PC-9 (cell line): ENCODE measurements at regions not wholly inside any gene's neighbourhood (a gene's known extent, or its start where the extent isn't known, plus 50 kb on each side); places are given as distances from the start of the nearest gene placed in this dataset.

Experiments used
- BruUV-seq: library from RNA; stranded (reverse); fragments of 400-500 nt; replicated peaks from 2 replicates; lab custom pipeline; 2021; lab: Mats Ljungman, UMichigan
- CTCF ChIA-PET: fragments of 300-600 bp; sonication (Branson Sonifier 250); formaldehyde crosslinking; loops from one replicate; lab custom pipeline; 2022; ENCODE audit warnings: antibody characterized with exemption; lab: Charles Lee
- POLR2A ChIA-PET: fragments of 300-600 bp; sonication (Branson Sonifier 250); formaldehyde crosslinking; loops from one replicate; lab custom pipeline; 2022; ENCODE audit warnings: antibody characterized with exemption; ENCODE audit not compliant: unreplicated experiment; lab: Charles Lee
- DNase-seq, 2 experiments: peaks; one replicate each; pipeline versions ENCODE4 v3.0.0 to v3.0.0-alpha.2; 2015 to 2022; ENCODE audit warnings: mixed read lengths in 1 of 2
- H2AFZ ChIP-seq: fragments of 200-600 bp; sonication (generic); 2 replicates; pipeline ENCODE4 v1.8.1; 2017; ENCODE audit warnings: antibody characterized with exemption
- H3F3A ChIP-seq: fragments of 200-600 bp; sonication (generic); 2 replicates; pipeline ENCODE4 v1.8.1; 2017; ENCODE audit warnings: antibody characterized with exemption, mild to moderate bottlenecking, low read depth; ENCODE audit not compliant: insufficient read depth
- H3K27ac ChIP-seq: fragments of 200-600 bp; sonication (generic); 2 replicates; pipeline ENCODE4 v1.6.1; 2016; ENCODE audit warnings: mixed run types
- H3K27me3 ChIP-seq: fragments of 200-600 bp; sonication (generic); 2 replicates; pipeline ENCODE4 v1.6.1; 2016; ENCODE audit warnings: low read depth, mixed run types; ENCODE audit not compliant: insufficient read depth
- H3K36me3 ChIP-seq: fragments of 200-600 bp; sonication (generic); 2 replicates; pipeline ENCODE4 v1.6.1; 2016; ENCODE audit warnings: low read depth, mixed run types
- H3K4me1 ChIP-seq: fragments of 200-600 bp; sonication (generic); replicated peaks from 2 replicates; pipeline ENCODE4 v1.6.1; 2016; ENCODE audit warnings: mixed run types; ENCODE audit not compliant: insufficient read depth
- H3K4me2 ChIP-seq: fragments of 200-600 bp; sonication (generic); 2 replicates; pipeline ENCODE4 v1.6.1; 2017; ENCODE audit warnings: mixed run types
- H3K4me3 ChIP-seq: fragments of 200-600 bp; sonication (generic); 2 replicates; pipeline ENCODE4 v1.6.1; 2016; ENCODE audit warnings: mixed run types
- H3K79me2 ChIP-seq: fragments of 200-600 bp; sonication (generic); 2 replicates; pipeline ENCODE4 v1.6.1; 2017; ENCODE audit warnings: low read depth, mixed run types
- H3K9me2 ChIP-seq: fragments of 200-600 bp; sonication (generic); 2 replicates; pipeline ENCODE4 v1.8.1; 2017; ENCODE audit warnings: mild to moderate bottlenecking; ENCODE audit not compliant: insufficient read depth
- H3K9me3 ChIP-seq: fragments of 200-600 bp; sonication (generic); 2 replicates; pipeline ENCODE4 v1.8.1; 2016; ENCODE audit warnings: low read depth; ENCODE audit not compliant: insufficient read depth
- H4K20me1 ChIP-seq: fragments of 200-600 bp; sonication (generic); 2 replicates; pipeline ENCODE4 v1.8.1; 2017; ENCODE audit not compliant: insufficient read depth
- EZH2 ChIP-seq: fragments of 200-600 bp; sonication (generic); IDR thresholded peaks from 2 replicates; pipeline ENCODE4 v1.8.0; 2017; ENCODE audit warnings: antibody characterized with exemption, low read depth
- intact Hi-C: fragments of 100-400 bp; cut with micrococcal nuclease; formaldehyde crosslinking; loops from one replicate; pipeline ENCODE4 v1.10.0; 2022; ENCODE audit not compliant: unreplicated experiment
- TF ChIP-seq, protein P1 (sequence below): fragments of 200-600 bp; sonication (generic); conservative IDR thresholded peaks from 2 replicates; pipeline ENCODE4 v1.6.1; 2017; ENCODE audit warnings: mixed run types, antibody characterized with exemption, mild to moderate bottlenecking, moderate library complexity

DNA sequence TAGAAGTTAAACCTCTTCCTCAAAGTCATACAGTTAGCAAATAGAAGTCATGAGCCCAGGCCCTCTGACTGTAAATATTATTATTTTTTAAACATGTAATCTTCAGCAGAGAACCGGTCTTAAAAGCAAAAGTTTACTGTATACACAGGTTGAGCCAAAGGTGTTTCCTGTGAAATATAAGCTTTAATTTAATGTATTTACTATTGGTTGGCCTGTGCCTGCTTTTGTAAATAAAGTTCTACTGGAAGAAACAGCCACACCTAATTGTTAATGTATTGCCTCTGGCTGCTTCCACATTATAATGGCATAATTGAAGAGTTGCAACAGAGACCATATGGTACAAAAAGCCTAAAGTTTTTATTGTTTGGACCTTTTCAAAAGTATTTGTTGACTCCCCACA, 61.0 kb upstream of the PRDM8 start:
- Histone ChIP-seq H3K36me3 (no peaks in the 10 kb centered on the region), H3K79me2 (no peaks in the 10 kb centered on the region), H3F3A (peaks cover 5% of the 10 kb centered on the region; the same call in 1 of the 2 replicates), H3K4me3 (no peak overlapping the region), H3K27ac (peak overlapping the region; percentile 75), H2AFZ (no peak overlapping the region), H3K4me2 (no peak overlapping the region; the same call in 1 of the 2 replicates), H3K9me2 (no peaks in the 10 kb centered on the region), H3K4me1 (peaks cover 24% of the 10 kb centered on the region), H3K27me3 (no peaks in the 10 kb centered on the region), H4K20me1 (no peaks in the 10 kb centered on the region), H3K9me3 (no peaks in the 10 kb centered on the region)
- ChIA-PET POLR2A (no interaction called here), CTCF (no interaction called here)
- intact Hi-C loops: no loop called here
- DNase-seq: no peak
- BruUV-seq: no TSS peak
- TF ChIP-seq, protein P1, sequence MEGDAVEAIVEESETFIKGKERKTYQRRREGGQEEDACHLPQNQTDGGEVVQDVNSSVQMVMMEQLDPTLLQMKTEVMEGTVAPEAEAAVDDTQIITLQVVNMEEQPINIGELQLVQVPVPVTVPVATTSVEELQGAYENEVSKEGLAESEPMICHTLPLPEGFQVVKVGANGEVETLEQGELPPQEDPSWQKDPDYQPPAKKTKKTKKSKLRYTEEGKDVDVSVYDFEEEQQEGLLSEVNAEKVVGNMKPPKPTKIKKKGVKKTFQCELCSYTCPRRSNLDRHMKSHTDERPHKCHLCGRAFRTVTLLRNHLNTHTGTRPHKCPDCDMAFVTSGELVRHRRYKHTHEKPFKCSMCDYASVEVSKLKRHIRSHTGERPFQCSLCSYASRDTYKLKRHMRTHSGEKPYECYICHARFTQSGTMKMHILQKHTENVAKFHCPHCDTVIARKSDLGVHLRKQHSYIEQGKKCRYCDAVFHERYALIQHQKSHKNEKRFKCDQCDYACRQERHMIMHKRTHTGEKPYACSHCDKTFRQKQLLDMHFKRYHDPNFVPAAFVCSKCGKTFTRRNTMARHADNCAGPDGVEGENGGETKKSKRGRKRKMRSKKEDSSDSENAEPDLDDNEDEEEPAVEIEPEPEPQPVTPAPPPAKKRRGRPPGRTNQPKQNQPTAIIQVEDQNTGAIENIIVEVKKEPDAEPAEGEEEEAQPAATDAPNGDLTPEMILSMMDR: no peak
- TF ChIP-seq EZH2: no peak

DNA sequence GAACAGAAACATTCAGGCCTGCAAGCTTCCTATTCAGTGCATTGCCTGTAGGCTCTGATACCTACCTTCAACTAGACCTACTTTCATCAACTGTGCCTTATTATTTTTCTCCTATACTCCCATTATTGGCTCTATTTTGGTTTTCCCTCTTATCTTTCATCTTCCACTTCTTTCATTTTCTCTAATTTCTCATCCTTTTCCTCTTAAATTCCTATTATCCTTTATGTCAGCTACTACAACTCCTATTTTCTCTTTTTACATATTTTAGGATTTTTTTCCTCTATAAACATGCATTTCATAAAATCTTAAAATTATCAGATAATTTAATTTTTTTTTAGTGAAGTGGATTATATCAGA, 61.6 kb upstream of the PRDM8 start:
- Histone ChIP-seq H3K36me3 (no peaks in the 10 kb centered on the region), H2AFZ (no peak overlapping the region), H3K27ac (peak overlapping the region; percentile 75), H3K79me2 (no peaks in the 10 kb centered on the region), H3K9me3 (no peaks in the 10 kb centered on the region), H3K4me1 (peaks cover 24% of the 10 kb centered on the region), H4K20me1 (no peaks in the 10 kb centered on the region), H3K4me2 (peak overlapping the region; percentile 39; the same call in 1 of the 2 replicates), H3K4me3 (no peak overlapping the region), H3K27me3 (no peaks in the 10 kb centered on the region), H3K9me2 (no peaks in the 10 kb centered on the region), H3F3A (peaks cover 5% of the 10 kb centered on the region; the same call in 1 of the 2 replicates)
- intact Hi-C loops: no loop called here
- no TSS peak for BruUV-seq
- CTCF ChIA-PET: no interaction called here
- no peak for TF ChIP-seq EZH2
- TF ChIP-seq, protein P1: no peak
- POLR2A ChIA-PET: no interaction called here
- DNase-seq: no peak

DNA sequence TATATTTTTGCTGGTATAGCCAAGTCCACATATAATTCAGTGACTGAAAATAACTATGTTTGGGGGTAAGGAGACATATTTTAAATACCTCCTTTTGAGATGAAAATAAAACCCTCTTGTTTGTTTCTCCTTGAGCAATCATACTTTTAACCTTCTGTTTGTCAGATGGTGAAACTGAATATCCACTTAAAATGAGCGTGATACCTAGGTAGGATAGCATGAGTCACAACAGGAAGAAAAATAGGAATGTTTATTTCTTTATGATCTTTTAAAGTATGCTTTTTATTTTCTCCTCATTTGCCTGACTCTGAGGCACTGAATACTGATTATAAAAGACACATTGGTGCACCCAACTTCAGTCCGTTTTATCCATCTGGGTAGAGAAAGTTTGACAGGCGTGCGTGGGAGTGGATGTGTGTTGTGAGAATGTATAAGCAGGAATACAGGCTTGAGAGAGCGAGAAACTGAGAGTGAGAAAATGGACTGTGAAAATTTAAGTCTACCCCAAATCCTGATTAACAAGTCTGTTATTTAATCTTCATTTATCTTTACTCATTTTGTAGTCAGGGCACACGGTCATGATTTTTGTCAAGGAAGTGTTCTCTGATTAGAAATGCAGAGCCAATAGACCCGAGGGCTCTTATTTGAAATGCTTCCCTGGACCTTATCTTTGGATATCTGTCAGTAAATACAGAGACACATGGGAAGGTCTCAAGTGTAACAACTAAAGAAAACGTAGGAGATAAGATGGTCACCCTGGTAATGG, 62.1 kb upstream of the ANTXR2 start:
- CTCF ChIA-PET: no interaction called here
- TF ChIP-seq, protein P1: no peak
- no peak for TF ChIP-seq EZH2
- peak in 1 of 2 experiments; percentile 52 for DNase-seq
- Histone ChIP-seq H3K9me3 (no peaks in the 10 kb centered on the region), H3F3A (peaks cover 5% of the 10 kb centered on the region; the same call in 1 of the 2 replicates), H3K9me2 (no peaks in the 10 kb centered on the region), H3K27me3 (no peaks in the 10 kb centered on the region), H3K27ac (peak overlapping the region; percentile 75), H4K20me1 (no peaks in the 10 kb centered on the region), H3K79me2 (no peaks in the 10 kb centered on the region), H3K4me3 (no peak overlapping the region), H3K4me2 (peak overlapping the region; percentile 39), H2AFZ (peak overlapping the region; percentile 62; the same call in 1 of the 2 replicates), H3K36me3 (no peaks in the 10 kb centered on the region), H3K4me1 (peaks cover 24% of the 10 kb centered on the region)
- BruUV-seq: no TSS peak
- intact Hi-C loops: no loop called here
- POLR2A ChIA-PET: no interaction called here
